ENCODE measurements at regions not wholly inside any gene's neighbourhood (a gene's known extent, or its start where the extent isn't known, plus 50 kb on each side); places are given as distances from the start of the nearest gene placed in this dataset.

GRCh38 chr13:44757671-44758070 is 181.5 kb upstream of the TSC22D1 start:
- H3K4me3 ChIP-seq (ENCODE audit: low read length), result no peak overlapping the region
- no peak overlapping the region for H3K27ac ChIP-seq (ENCODE audit: low read length)
- DNase-seq (no peak), ATAC-seq (no peak)
- no peak overlapping the region for H3K27ac Mint-ChIP-seq
- H3K4me3 Mint-ChIP-seq, result no peak overlapping the region
- H3K36me3 ChIP-seq (ENCODE audit: control insufficient read depth, insufficient read depth, low read length), result no peaks in the 10 kb centered on the region
- TF ChIP-seq CTCF (IDR thresholded peaks at IDR 0.05), result no peak
- no peaks in the 10 kb centered on the region for H3K27me3 ChIP-seq (ENCODE audit: control insufficient read depth, insufficient read depth, low read length)
- H3K4me1 ChIP-seq (ENCODE audit: control insufficient read depth, insufficient read depth, low read length), result no peaks in the 10 kb centered on the region
- no peaks in the 10 kb centered on the region for H3K4me1 Mint-ChIP-seq
- no peaks in the 10 kb centered on the region for H3K9me3 Mint-ChIP-seq
- 86% methylated on average over 2 of the region's 3 CpGs for WGBS (ENCODE audit: insufficient coverage)
- no peaks in the 10 kb centered on the region for H3K9me3 ChIP-seq (ENCODE audit: control insufficient read depth, insufficient read depth, low read length)
- intact Hi-C loops (cut with micrococcal nuclease), result no loop called here
- H3K27me3 Mint-ChIP-seq (ENCODE audit: low read depth in 2 of 2), result peaks cover 0 to 2% of the 10 kb centered on the region in 2 donors
- H3K36me3 Mint-ChIP-seq, result no peaks in the 10 kb centered on the region

- intact Hi-C loops (cut with micrococcal nuclease), result no loop called here
- H3K27ac Mint-ChIP-seq, result no peak overlapping the region
- Histone ChIP-seq H3K4me1 (ENCODE audit: control insufficient read depth, insufficient read depth, low read length) (no peaks in the 10 kb centered on the region), H3K4me3 (ENCODE audit: low read length) (no peak overlapping the region), H3K27me3 (ENCODE audit: control insufficient read depth, insufficient read depth, low read length) (no peaks in the 10 kb centered on the region), H3K36me3 (ENCODE audit: control insufficient read depth, insufficient read depth, low read length) (no peaks in the 10 kb centered on the region), H3K27ac (ENCODE audit: low read length) (no peak overlapping the region), H3K9me3 (ENCODE audit: control insufficient read depth, insufficient read depth, low read length) (no peaks in the 10 kb centered on the region)
- H3K9me3 Mint-ChIP-seq, result no peaks in the 10 kb centered on the region
- peaks cover 0 to 2% of the 10 kb centered on the region in 2 donors for H3K27me3 Mint-ChIP-seq (ENCODE audit: low read depth in 2 of 2)
- TF ChIP-seq CTCF (IDR thresholded peaks at IDR 0.05), result no peak
- DNase-seq (no peak), ATAC-seq (no peak)
- 70% methylated on average over 4 of the region's 4 CpGs for WGBS (ENCODE audit: insufficient coverage)
- H3K36me3 Mint-ChIP-seq, result no peaks in the 10 kb centered on the region
- H3K4me3 Mint-ChIP-seq, result no peak overlapping the region
- H3K4me1 Mint-ChIP-seq, result no peaks in the 10 kb centered on the region
Measured at GRCh38 chr13:44756276-44756810, 180.2 kb upstream of the TSC22D1 start.

GRCh38 chr13:44755872-44756271 is 179.7 kb upstream of the TSC22D1 start:
- no peaks in the 10 kb centered on the region for H3K36me3 Mint-ChIP-seq
- 84% methylated on average over 6 of the region's 6 CpGs for WGBS (ENCODE audit: insufficient coverage)

More at GRCh38 chr13:44755872-44756271, 179.7 kb upstream of the TSC22D1 start:
- Mint-ChIP-seq H3K4me1 (no peaks in the 10 kb centered on the region), H3K27ac (no peak overlapping the region), H3K27me3 (ENCODE audit: low read depth in 2 of 2) (peaks cover 0 to 2% of the 10 kb centered on the region in 2 donors), H3K9me3 (no peaks in the 10 kb centered on the region), H3K4me3 (no peak overlapping the region)
- no peaks in the 10 kb centered on the region for H3K36me3 ChIP-seq (ENCODE audit: control insufficient read depth, insufficient read depth, low read length)
- no peak for ATAC-seq
- no peak for TF ChIP-seq CTCF (IDR thresholded peaks at IDR 0.05)
- no peak overlapping the region for H3K27ac ChIP-seq (ENCODE audit: low read length)
- H3K4me1 ChIP-seq (ENCODE audit: control insufficient read depth, insufficient read depth, low read length), result no peaks in the 10 kb centered on the region
- H3K9me3 ChIP-seq (ENCODE audit: control insufficient read depth, insufficient read depth, low read length), result no peaks in the 10 kb centered on the region
- DNase-seq, result no peak
- H3K27me3 ChIP-seq (ENCODE audit: control insufficient read depth, insufficient read depth, low read length), result no peaks in the 10 kb centered on the region
- intact Hi-C loops (cut with micrococcal nuclease), result no loop called here
- H3K4me3 ChIP-seq (ENCODE audit: low read length), result no peak overlapping the region
